ENCODE measurements at regions not wholly inside any gene's neighbourhood (a gene's known extent, or its start where the extent isn't known, plus 50 kb on each side); places are given as distances from the start of the nearest gene placed in this dataset.
"Not testable (repeated sequence)": the region's sequence is repeated elsewhere in the genome, so short reads cannot be mapped to it uniquely, and the experiment has no call there.

DNA sequence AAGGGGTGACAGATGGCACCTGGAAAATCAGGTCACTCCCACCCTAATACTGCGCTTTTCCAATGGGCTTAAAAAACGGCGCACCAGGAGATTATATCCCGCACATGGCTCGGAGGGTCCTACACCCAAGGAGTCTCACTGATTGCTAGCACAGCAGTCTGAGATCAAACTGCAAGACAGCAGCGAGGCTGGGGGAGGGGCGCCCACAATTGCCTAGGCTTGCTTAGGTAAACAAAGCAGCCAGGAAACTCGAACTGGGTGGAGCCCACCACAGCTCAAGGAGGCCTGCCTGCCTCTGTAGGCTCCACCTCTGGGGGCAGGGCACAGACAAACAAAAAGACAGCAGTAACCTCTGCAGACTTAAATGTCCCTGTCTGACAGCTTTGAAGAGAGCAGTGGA lies 205.7 kb upstream of the HTR1E start:
- not testable (repeated sequence) for DNase-seq

DNA sequence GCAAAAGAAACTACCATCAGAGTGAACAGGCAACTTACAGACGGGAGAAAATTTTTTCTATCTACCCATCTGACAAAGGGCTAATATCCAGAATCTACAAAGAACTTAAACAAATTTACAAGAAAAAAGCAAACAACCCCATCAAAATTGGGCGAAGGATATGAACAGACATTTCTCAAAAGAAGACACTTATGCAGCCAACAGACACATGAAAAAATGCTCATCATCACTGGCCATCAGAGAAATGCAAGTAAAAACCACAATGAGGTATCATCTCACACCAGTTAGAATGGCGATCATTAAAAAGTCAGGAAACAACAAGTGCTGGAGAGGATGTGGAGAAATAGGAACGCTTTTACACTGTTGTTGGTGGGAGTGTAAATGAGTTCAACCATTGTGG lies 206.6 kb upstream of the HTR1E start:
- not testable (repeated sequence) for DNase-seq

DNA sequence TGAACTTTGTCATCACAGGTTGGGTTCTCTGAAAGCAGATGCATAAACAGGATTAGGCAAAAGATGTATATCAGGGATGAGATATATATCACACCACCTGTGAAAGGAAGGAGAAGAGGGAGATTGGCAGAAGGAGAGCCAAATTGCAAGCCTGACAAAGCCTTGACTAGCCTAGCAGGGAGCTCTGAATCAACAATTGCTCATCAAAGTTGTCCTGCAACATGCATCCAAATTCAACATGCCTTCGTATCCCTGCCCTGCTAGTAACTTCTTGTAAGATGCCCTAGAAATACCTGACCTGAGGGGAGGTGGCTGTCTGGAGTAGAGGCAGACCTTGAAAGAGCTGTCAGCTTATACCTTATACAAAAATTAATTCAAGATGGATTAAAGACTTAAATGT lies 207.1 kb upstream of the HTR1E start:
- DNase-seq: no peak

DNA sequence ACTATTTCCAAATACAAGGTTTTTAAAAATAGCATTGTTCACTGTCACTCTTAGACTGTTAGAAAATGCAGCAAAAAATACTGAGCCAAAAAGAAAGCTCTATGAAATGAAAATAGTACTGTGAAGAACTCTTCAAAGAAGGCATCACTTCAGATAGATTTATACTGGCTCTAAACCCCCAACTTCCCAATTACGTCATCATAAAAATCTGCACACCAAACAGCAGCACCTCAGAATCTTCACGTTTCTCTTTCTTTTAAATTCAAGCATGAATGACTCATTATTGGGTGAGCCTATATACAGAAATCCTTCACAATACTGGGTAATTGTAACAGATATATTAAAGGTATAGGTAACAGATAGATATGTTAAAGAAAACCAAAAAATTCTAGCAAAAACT lies 208.4 kb upstream of the HTR1E start:
- DNase-seq: no peak

DNA sequence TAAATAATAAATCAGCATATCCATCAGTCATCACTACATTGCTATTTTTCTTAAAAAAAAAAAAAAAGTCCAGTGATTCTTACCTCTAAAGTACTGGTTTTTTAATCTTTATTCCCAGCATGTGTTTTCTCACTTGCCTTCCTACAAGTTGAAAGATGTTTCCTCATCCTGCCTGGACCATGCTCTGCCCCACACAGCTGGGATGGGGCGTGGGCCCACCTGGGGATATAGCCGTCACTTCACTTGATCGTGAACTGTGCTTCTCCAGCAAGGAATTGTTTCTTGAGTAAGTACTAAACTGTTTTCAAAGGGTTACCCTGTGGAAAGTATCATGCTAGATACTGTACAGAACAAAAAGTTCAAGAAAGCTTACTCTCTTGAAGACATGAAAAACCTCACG lies 212.6 kb upstream of the HTR1E start:
- DNase-seq: no peak

DNA sequence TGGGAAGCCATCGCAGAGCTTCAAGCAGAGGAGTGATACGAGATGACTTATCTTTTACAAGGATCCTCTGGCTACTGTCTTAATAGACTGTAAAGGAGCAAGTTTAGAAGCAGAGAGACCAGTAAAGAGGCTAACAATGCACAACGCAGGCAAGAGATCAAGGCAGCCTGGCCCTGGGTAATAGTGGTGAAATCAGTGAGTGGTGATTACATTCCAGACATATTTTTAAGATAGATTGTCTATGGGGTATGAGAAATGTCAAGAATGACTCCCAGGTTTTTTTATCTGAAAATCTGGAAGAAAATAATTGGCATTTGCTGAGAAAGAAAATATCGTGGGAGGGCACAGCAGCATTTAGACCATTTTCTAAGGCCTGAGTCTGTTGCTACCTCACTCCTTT lies 213.6 kb upstream of the HTR1E start:
- no peak for DNase-seq

DNA sequence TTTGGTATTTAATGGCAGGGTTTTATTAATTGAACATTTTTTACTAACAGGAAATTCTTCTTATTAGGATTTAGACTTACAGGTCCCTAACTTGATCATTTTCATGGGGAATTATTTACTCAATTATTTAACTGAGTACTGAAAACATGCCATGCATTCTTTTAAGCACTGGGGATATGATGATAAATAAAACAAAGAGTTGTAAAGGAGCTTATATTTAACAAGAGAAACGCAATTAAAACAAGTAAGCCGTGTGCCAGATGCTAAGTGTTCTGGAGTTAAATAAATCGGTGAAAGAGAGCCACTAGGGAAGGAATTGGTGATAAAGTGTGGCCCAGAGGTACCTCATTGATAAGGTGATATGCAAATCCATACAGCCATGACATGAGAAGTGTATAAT lies 214.2 kb upstream of the HTR1E start:
- DNase-seq: no peak

DNA sequence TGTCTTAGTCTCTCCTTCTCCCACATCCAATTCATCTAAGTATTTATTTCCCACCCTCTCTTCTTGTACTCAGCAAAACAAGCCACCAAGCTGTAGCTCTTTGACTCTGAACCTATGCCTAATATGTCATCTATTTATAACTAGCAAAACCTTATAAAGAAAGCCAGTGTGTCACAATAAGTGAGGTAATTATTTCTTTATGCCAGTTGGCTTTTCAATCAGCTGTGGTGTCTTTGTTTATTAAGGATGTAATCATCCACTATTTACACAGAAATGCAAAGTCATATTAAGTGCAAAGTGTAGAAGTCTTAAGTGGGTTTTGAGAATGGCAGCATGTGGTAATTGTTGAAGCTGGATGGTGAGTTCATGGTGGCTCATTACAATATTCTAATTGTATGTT lies 215.2 kb upstream of the HTR1E start:
- DNase-seq: no peak

DNA sequence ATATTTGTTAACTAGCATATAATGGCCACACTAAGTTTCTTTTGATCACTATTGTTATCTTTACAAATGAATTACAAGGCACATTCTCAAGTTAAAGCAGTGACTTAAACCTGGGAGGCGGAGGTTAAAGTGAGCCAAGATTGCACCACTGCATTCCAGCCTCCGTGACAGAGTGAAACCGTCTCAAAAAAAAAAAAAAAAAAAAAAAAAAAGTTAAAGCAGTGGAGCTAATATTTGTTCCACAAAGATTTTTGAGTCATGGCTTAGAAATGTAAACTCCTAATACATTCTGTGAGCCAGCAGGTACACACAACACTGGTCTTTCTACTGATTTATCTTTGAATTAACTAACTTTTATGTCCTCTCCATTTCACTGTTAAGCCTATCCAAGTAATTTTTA lies 221.7 kb upstream of the HTR1E start:
- DNase-seq: no peak

DNA sequence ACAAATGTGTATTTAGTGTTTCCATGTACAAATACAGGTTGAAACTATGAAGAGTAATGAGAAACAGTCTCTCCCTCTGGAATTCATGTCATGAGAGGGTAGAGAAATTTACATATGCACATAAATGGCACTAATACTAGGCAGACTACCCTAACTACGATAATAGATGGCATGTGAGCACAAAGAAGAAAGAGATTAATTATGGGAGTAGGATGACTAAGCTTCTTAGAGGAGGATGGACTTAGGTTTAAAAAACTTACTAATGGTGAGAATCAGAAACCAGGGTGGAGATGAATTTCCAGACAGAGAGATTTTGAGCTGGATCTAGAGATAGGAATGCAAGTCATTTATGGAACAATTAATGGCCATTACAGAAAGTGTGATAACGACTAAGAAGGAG lies 225.3 kb upstream of the HTR1E start:
- no peak for DNase-seq

DNA sequence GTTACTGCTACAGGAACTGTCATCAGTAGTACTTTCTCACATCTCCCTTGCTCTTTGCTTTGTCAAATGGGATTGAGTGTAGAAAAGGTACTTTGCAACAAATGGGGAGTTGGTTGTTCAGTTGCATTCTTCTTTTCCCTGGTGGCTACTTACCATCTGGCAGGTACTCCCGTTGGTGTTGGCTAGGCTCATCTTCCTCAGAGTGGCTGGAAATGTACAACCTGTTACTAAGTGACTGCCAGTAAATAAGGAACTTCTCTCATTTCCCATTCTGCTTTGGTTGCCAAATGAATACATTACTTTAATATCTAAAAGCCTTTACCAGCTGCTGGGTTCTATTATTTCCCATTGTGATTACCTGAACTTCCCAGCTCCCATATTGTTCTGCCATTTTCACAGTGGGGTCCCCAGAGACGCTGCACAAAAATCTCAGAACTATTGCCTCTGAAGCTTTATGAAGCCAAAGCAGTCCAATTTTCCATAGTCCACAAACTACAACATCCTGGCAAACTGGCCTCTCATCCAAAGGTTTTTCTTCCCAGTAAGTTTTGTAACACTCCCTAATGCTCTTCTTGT lies 229.7 kb upstream of the HTR1E start:
- DNase-seq: no peak

DNA sequence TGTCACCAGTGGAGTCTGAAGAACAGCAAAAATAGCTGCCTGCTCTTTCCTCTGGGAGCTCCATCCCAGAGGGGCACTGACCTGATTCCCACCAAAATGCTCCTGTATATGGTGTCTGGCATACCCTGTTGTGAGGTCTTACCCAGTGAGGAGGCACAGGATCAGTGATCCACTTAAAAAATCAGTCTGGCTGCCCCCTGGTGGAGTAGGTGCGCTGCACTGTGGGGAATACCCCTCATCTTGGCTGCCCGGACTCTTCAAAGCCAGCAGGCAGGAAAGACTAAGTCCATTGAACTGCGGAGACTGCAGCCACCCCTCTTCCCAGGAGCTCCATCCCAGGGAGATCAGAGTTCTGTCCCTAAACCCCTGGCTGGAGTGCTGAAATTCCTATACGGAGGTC lies 230.9 kb upstream of the HTR1E start:
- no peak for DNase-seq

DNA sequence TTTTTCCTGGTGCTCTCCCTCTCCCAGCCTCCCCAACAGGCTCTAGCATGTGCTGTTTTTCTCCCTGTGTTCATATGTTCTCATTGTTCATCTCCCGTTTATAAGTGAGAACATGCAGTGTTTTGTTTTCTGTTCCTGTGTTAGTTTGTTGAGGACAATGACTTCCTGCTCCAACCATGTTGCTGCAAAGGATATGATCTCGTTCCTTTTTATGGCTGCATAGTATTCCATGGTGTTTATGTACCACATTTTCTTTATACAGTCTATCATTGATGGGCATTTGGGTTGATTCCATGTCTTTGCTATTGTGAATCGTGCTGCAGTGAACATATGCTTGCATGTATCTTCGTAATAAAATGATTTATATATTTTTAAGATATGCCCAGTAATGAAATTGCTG lies 236.1 kb upstream of the HTR1E start:
- not testable (repeated sequence) for DNase-seq

DNA sequence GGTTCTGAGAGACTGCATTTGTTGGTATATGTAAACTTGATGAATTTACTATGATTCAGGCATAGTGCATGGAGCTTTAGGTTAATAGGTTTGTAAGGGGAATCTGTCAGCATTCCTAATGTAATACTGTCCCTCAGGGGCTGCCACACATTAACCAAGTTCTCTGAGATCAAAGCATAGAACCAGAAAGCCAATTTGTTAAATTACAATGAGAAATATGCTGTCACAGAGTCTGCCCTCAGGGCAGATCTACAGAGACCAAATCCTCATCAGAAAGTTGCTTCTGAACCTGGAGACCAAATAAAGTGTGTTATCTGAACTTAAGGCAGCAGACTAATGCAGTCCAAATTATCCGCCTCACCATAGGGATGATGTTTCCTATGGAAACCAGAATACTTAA lies 250.8 kb upstream of the HTR1E start:
- DNase-seq: no peak

DNA sequence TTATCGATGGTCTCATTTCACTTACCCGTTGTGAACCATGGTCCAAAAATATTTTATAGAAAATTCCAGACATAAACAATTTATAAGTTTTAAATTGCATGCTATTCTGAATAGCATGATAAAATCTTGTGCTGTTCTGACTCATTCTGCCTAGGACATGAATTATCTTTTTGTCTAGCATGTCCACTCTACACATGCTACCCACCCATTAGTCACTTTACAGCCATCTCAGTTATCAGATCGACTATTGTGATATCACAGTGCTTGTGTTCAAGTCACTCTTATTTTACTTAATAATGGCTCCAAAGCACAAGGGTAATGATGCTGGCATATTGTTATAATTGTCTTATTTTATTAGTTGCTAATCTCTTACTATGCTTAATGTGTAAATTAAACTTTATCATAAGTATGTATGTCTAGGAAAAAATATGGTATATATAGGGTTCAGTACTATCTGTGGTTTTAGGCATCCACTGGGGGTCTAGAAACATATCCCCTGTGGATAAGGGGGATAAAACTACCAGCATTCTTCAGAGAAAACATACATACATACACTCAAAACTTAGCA lies 252.0 kb upstream of the HTR1E start:
- DNase-seq: no peak

DNA sequence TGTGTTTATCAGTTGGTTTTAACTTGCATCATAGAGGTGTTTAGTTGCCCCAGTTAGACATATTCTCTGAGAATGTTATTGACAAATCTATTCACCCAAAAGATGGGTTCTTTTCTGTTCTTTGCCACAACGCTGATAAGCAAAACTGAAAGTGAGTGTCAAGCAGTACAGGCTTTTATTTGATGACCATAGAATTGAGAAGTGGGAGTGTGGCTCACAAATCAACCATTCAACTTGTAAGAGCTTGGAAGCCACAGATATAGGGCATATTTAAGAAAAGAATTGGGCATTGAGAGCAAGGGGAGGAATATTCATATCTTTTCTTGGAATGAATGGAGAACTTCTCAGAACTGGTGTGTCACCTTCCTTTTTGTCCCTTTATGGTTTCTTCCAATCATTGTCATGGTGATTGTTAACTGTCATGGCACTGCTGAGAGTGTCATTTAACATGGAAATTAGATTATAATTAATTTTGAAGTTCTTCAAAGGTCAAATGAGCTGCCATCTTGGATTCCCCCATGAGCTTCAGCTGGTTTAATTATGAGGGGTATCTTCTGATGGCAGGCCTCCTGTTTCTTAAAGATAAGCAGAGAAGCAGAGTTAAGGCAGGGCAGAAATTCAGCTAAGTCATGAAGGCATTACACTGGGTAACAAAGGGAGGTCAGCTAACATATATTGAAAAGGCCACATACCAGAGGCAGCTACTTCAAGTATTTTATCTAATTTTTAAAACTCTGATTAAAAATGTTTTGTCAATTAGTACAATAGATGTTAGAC lies 254.0 kb upstream of the HTR1E start:
- DNase-seq: no peak

DNA sequence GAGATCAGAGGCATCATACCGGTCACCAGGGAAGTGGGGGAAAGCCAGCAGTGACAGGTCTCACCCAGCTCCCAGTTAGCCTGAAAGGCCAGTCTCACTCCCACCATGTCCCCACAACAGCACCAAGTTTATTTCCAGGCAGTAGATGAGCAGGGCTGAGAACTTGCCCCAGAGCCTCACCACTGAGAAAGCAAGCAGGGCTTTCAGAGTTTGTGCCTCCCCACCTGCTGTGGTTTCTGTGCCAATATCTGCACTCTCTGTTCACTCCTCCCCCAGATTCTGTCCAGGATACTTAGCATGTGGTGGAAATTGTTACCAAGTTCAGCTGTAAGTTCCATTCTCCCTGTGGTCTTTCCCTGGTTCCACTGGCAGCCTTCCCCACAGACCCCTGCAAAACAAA lies 255.0 kb upstream of the HTR1E start:
- no peak for DNase-seq

DNA sequence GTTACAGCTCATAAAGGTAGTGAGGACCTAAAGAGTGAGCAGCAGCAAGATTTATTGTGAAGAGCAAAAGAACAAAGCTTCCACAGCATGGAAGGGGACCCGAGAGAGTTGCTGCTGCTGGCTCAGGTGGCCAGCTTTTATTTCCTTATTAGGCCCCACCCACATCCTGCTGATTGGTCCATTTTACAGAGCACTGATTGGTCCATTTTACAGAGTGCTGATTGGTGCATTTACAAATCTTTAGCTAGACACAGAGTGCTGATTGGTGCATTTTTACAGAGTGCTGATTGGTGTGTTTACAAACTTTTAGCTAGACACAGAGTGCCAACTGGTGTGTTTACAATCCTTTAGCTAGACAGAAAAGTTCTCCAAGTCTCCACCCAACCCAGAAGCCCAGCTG lies 256.2 kb upstream of the HTR1E start:
- not testable (repeated sequence) for DNase-seq

DNA sequence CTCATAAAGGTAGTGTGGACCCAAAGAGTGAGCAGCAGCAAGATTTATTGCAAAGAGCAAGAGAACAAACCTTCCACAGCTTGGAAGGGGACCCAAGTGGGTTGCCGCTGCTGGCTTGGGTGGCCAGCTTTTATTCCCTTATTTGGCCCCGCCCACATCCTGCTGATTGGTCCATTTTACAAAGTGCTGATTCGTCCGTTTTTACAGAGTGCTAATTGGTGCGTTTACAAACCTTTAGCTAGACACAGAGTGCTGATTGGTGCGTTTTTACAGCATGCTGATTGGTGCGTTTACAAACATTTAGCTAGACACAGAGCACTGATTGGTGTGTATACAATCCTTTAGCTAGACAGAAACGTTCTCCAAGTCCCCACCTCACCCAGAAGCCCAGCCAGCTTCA lies 265.2 kb upstream of the HTR1E start:
- not testable (repeated sequence) for DNase-seq

DNA sequence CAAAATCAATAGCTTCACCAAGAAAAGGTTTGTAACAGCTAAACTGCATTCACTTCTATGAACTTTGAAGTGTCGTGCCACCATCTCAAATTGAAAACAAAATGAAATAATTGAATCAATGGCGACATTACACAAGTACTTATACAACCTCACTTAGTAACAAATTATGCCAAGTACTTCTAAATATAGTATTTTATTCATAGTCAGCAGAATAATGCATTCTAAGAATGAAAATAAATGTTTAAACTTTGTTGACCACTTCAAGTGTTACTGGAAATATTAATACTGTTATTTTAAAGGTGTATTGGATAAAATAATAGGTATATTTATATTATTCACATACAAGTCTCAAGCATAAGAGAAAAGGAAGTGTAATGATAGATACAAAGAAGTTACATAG lies 280.1 kb upstream of the HTR1E start:
- no peak for DNase-seq

DNA sequence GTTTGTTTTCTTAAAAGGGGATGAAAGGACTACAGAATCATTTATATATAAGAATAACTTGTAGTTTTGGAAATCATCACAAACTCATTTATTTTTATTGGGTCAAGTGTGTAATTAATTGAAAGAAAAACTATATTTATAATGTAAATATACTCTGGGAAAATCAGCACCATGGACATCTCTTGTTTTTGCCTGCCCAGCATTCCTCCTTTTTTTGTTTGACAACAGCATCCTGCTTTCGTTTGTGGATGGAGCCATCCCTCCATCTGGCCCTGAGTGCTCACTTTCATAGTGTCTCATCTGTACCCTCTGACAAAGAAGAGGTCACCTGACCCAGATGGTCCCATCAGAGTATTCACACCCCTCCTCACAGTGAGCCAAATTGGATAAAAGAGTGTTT lies 308.2 kb upstream of the HTR1E start:
- DNase-seq: no peak

DNA sequence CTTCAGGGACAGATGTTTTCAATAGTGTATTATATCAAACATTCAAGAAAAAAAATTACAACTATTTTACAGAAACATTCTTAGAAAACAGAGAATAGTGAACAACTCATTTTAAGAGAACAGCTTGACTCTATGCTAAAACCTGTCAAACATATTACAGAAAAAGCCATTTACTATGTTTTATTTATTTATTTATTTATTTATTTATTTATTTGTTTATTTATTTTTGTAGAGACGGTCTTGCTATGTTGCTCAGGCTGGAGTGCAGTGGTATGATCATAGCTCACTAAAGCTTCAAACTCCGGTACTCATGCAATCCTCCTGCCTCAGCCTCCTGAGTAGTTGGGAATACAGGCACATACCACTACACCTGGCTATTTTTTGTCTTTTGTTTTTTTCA lies 317.9 kb upstream of the HTR1E start:
- DNase-seq: no peak

DNA sequence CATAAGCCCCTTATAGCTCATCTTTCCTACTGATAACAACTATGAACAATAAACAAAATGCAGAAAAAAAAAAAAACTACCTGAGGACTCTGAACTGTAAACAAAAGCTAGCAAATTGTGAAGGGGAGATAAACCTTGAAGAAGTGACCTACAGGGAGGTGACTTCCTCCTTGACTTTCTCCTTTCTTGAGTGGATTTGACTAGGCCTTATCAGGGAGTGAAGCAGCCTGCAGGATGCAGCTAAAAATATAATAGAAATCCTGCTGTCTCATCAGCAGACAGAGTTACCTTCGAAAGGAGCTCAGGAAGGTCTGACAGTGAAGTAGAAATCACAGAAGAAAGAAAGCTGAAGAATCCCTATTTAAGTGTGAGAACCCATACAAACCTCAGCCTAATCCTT lies 322.0 kb upstream of the HTR1E start:
- no peak for DNase-seq
